CD4-positive, alpha-beta T cell (primary cell): ENCODE measurements at regions not wholly inside any gene's neighbourhood (a gene's known extent, or its start where the extent isn't known, plus 50 kb on each side); places are given as distances from the start of the nearest gene placed in this dataset.

Source experiments
- ATAC-seq: fragments of 200-7000 bp; cut with Tn5 transposase; one replicate; pipeline ENCODE4 v1.10.0; 2022; ENCODE audit warnings: mild to moderate bottlenecking; ENCODE audit not compliant: poor library complexity
- CTCF ChIA-PET: fragments of 350-600 bp; sonication (Branson Sonifier 250); formaldehyde crosslinking; loops from one replicate; lab custom pipeline; 2021; ENCODE audit warnings: antibody characterized with exemption, inconsistent platforms; lab: Charles Lee
- POLR2A ChIA-PET: fragments of 350-600 bp; sonication (Branson Sonifier 250); formaldehyde crosslinking; loops from one replicate; lab custom pipeline; 2021; ENCODE audit warnings: antibody characterized with exemption, inconsistent platforms; lab: Charles Lee
- DNase-seq, 14 experiments: peaks; one replicate each; pipeline ENCODE4 v3.0.0-alpha.2; 2013 to 2020; ENCODE audit warnings: mixed read lengths in 2 of 14
- H3K27ac ChIP-seq, 2 donors: one replicate each; pipeline versions ENCODE4 v1.5.1 to v1.7.0; 2013; ENCODE audit warnings: low read length in 2 of 2, low read depth in 1 of 2, mild to moderate bottlenecking in 1 of 2
- H3K27me3 ChIP-seq, 2 experiments: 1 replicate in 1 of 2; 2 replicates in 1 of 2; pipeline versions ENCODE4 v1.6.1 to v1.7.0; 2013; ENCODE audit warnings: low read length in 2 of 2, control low read depth in 1 of 2, mild to moderate bottlenecking in 1 of 2, moderate library complexity in 1 of 2; ENCODE audit not compliant: insufficient read depth in 2 of 2, control insufficient read depth in 1 of 2
- H3K36me3 ChIP-seq: one replicate; pipeline ENCODE4 v1.6.1; 2013; ENCODE audit warnings: low read length, control low read depth; ENCODE audit not compliant: insufficient read depth
- H3K4me1 ChIP-seq: one replicate; pipeline ENCODE4 v1.6.1; 2013; ENCODE audit warnings: low read length, control low read depth; ENCODE audit not compliant: insufficient read depth
- H3K4me3 ChIP-seq: one replicate; pipeline ENCODE4 v1.5.1; 2013; ENCODE audit warnings: mild to moderate bottlenecking, low read length, moderate library complexity
- H3K9me3 ChIP-seq, 2 experiments: 1 replicate in 1 of 2; 2 replicates in 1 of 2; pipeline versions ENCODE4 v1.6.1 to v1.7.0; 2013; ENCODE audit warnings: low read length in 2 of 2, mild to moderate bottlenecking in 2 of 2, control low read depth in 1 of 2, moderate library complexity in 1 of 2; ENCODE audit not compliant: control insufficient read depth in 1 of 2, insufficient read depth in 1 of 2
- H3K27ac Mint-ChIP-seq: one replicate; pipeline ENCODE4 v1.8.0; 2020; ENCODE audit warnings: mixed read lengths
- H3K27me3 Mint-ChIP-seq: one replicate; pipeline ENCODE4 v1.8.0; 2021; ENCODE audit warnings: mixed read lengths
- H3K36me3 Mint-ChIP-seq: one replicate; pipeline ENCODE4 v1.8.0; 2021; ENCODE audit warnings: low read depth, mixed read lengths
- H3K4me1 Mint-ChIP-seq: one replicate; pipeline ENCODE4 v1.8.0; 2021; ENCODE audit warnings: low read depth, mixed read lengths
- H3K4me3 Mint-ChIP-seq: one replicate; pipeline ENCODE4 v1.8.0; 2020; ENCODE audit warnings: mild to moderate bottlenecking, mixed read lengths
- H3K9me3 Mint-ChIP-seq: one replicate; pipeline ENCODE4 v1.8.0; 2020; ENCODE audit warnings: mixed read lengths
- intact Hi-C, 2 experiments: fragments of 100-400 bp; cut with DNase I in 1 of 2; cut with micrococcal nuclease in 1 of 2; formaldehyde crosslinking; loops; one replicate each; pipeline versions ENCODE4 v1.15.1 to v1.9.0; 2023 to 2025; cut with DNase I, micrococcal nuclease
- TF ChIP-seq, protein P1 (sequence below): fragments of 200-600 bp; IDR thresholded peaks from one replicate; pipeline ENCODE4 v1.8.0; 2022; ENCODE audit warnings: antibody characterized with exemption, mild to moderate bottlenecking

GRCh38 chr12:24379433-24379832 is 430.0 kb upstream of the SOX5 start:
- no peaks in the 10 kb centered on the region for H3K9me3 ChIP-seq
- no peak for ATAC-seq
- H3K4me1 ChIP-seq, result no peaks in the 10 kb centered on the region
- H3K27me3 ChIP-seq, result no peaks in the 10 kb centered on the region
- no peak for DNase-seq
- H3K4me3 Mint-ChIP-seq, result no peak overlapping the region
- H3K27ac ChIP-seq, result no peak overlapping the region
- ChIA-PET POLR2A (no interaction called here), CTCF (no interaction called here)
- H3K36me3 ChIP-seq, result no peaks in the 10 kb centered on the region
- intact Hi-C loops, result no loop called here
- no peak overlapping the region for H3K27ac Mint-ChIP-seq
- H3K36me3 Mint-ChIP-seq, result no peaks in the 10 kb centered on the region
- TF ChIP-seq, protein P1, sequence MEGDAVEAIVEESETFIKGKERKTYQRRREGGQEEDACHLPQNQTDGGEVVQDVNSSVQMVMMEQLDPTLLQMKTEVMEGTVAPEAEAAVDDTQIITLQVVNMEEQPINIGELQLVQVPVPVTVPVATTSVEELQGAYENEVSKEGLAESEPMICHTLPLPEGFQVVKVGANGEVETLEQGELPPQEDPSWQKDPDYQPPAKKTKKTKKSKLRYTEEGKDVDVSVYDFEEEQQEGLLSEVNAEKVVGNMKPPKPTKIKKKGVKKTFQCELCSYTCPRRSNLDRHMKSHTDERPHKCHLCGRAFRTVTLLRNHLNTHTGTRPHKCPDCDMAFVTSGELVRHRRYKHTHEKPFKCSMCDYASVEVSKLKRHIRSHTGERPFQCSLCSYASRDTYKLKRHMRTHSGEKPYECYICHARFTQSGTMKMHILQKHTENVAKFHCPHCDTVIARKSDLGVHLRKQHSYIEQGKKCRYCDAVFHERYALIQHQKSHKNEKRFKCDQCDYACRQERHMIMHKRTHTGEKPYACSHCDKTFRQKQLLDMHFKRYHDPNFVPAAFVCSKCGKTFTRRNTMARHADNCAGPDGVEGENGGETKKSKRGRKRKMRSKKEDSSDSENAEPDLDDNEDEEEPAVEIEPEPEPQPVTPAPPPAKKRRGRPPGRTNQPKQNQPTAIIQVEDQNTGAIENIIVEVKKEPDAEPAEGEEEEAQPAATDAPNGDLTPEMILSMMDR, result no peak
- H3K4me1 Mint-ChIP-seq, result no peaks in the 10 kb centered on the region
- H3K27me3 Mint-ChIP-seq, result no peaks in the 10 kb centered on the region
- no peak overlapping the region for H3K4me3 ChIP-seq
- peaks cover 8% of the 10 kb centered on the region for H3K9me3 Mint-ChIP-seq

DNA sequence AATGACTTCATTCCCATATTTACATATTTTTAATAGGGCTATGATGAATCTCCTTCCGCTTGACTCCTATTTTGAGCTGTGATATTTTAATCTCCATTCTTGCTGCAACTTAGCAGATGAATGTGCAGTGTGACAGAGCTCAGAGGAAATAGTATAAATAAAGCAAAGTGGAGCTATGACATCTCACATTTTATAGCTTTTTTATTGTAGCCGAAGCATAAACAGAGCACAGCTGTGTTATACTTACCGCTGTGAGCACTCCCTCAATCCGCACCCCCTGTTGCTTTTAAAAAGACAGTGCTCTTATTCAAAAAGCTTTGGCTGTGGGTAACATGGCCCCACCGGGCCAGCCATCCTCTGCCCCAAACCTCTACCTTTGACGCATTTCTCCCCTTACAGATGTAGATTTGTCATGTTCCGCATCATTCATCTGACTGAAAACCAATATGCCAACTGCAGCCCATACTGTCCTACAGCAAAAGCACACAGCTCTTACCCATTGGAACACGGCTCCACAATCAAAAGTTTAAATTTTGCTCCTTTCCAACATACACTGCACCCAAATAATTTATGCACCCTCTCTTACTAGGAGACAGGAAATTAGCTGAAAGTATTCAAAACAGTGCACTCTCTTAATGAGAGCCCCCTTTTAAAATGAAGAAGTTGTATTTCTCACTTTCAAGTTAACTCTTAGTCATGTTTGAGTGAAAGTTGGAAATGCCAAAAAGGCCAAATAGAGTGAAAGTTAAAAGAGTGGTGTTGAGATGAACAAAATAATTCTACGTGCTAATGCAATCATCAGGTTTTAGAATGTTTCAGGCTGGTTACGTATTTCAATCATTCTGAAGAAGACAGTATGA is 429.3 kb upstream of the SOX5 start:
- Mint-ChIP-seq H3K4me1 (no peaks in the 10 kb centered on the region), H3K27me3 (no peaks in the 10 kb centered on the region)
- POLR2A ChIA-PET, result no interaction called here

DNA sequence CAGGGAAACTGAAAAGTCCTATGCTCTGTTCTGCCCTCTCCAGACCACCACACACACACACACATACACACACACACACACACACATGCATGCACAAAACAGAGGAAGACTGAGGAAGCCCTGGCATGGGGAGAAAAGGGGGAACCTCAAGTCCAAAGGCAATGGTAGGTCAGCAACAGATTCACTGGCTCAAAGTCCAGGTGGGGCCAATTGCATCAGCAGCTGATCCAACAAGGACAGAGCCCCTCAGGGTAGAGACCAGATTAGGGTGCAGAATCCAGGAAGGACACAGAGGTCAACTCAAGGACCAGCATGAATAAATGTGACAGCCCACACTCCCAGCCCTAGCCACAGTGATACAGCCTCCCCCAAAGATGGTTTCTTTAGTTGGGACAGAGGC is 425.0 kb upstream of the SOX5 start:
- DNase-seq (no peak), ATAC-seq (no peak)
- ChIA-PET POLR2A (no interaction called here), CTCF (no interaction called here)
- H3K4me3 Mint-ChIP-seq, result no peak overlapping the region
- no peaks in the 10 kb centered on the region for H3K36me3 ChIP-seq
- no peaks in the 10 kb centered on the region for H3K36me3 Mint-ChIP-seq
- TF ChIP-seq, protein P1, result no peak
- no peaks in the 10 kb centered on the region for H3K27me3 Mint-ChIP-seq
- H3K4me3 ChIP-seq, result no peak overlapping the region
- peaks cover 3% of the 10 kb centered on the region for H3K9me3 Mint-ChIP-seq
- no peaks in the 10 kb centered on the region for H3K4me1 Mint-ChIP-seq
- no peak overlapping the region for H3K27ac Mint-ChIP-seq
- H3K4me1 ChIP-seq, result no peaks in the 10 kb centered on the region
- intact Hi-C loops, result no loop called here
- H3K9me3 ChIP-seq, result peaks cover 0 to 10% of the 10 kb centered on the region in 2 experiments
- no peaks in the 10 kb centered on the region for H3K27me3 ChIP-seq
- no peak overlapping the region for H3K27ac ChIP-seq

More for the DNA sequence above, 429.3 kb upstream of the SOX5 start:
- Histone ChIP-seq H3K36me3 (no peaks in the 10 kb centered on the region), H3K27ac (no peak overlapping the region), H3K27me3 (no peaks in the 10 kb centered on the region), H3K9me3 (no peaks in the 10 kb centered on the region), H3K4me3 (no peak overlapping the region), H3K4me1 (no peaks in the 10 kb centered on the region)
- intact Hi-C loops, result no loop called here
- Mint-ChIP-seq H3K9me3 (peaks cover 8% of the 10 kb centered on the region), H3K4me3 (no peak overlapping the region), H3K36me3 (no peaks in the 10 kb centered on the region), H3K27ac (no peak overlapping the region)
- CTCF ChIA-PET, result no interaction called here
- DNase-seq (no peak), ATAC-seq (no peak)
- TF ChIP-seq, protein P1, result no peak
